ENCODE measurements at regions not wholly inside any gene's neighbourhood (a gene's known extent, or its start where the extent isn't known, plus 50 kb on each side); places are given as distances from the start of the nearest gene placed in this dataset.
A peak's percentile ranks its signal among the peaks of the same experiment; 100 is the strongest.
"Not testable (repeated sequence)": the region's sequence is repeated elsewhere in the genome, so short reads cannot be mapped to it uniquely, and the experiment has no call there.

DNA sequence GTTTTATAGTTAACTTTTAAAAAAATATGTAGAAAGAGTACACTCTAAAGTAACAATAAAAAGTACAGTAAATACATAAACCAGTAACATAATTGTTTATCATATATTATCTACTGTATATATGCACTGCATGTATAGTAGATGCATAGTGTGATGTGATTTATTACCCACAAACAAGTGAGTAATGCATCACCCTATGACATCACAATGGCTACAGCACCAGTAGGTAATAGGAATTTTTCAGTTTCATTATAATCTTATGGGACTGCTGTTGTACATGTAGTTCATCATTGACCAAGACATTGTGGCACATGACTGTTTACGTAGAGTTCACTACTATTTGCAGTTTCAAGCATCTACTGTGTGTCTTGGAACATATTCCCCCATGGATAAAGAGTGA, 1047.2 kb downstream of the ROBO2 start:
- TF ChIP-seq, protein P1, sequence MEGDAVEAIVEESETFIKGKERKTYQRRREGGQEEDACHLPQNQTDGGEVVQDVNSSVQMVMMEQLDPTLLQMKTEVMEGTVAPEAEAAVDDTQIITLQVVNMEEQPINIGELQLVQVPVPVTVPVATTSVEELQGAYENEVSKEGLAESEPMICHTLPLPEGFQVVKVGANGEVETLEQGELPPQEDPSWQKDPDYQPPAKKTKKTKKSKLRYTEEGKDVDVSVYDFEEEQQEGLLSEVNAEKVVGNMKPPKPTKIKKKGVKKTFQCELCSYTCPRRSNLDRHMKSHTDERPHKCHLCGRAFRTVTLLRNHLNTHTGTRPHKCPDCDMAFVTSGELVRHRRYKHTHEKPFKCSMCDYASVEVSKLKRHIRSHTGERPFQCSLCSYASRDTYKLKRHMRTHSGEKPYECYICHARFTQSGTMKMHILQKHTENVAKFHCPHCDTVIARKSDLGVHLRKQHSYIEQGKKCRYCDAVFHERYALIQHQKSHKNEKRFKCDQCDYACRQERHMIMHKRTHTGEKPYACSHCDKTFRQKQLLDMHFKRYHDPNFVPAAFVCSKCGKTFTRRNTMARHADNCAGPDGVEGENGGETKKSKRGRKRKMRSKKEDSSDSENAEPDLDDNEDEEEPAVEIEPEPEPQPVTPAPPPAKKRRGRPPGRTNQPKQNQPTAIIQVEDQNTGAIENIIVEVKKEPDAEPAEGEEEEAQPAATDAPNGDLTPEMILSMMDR (conservative IDR thresholded peaks at IDR 0.05; ENCODE audit: low read depth, low read length): no peak
- no peak for DNase-seq (ENCODE audit: low read depth)
- H3K4me3 ChIP-seq (ENCODE audit: low read depth, low read length): no peak overlapping the region

GRCh38 chr3:78088006-78088405, 1048.1 kb downstream of the ROBO2 start:
- TF ChIP-seq, protein P1 (conservative IDR thresholded peaks at IDR 0.05; ENCODE audit: low read depth, low read length): no peak
- H3K4me3 ChIP-seq (ENCODE audit: low read depth, low read length): no peak overlapping the region
- DNase-seq (ENCODE audit: low read depth): no peak

DNA sequence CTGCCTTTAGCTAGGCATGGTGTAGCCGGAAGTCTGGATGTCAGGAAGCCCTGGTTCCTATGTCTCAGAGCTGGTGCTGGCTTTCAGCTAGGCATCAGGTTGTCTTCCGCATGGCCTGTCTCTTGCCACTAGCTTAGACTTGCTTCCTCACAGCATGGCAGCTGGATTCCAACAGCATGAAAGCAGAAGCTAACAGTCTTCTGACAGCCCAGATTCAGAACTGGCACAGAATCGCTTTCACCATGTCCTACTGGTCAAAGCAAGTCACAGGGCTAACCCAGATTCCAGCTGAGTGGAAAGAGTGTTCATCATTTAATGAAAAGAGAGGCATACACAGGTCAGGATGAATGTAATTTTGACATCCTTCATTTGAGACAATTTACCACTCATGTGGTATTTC, 1050.5 kb downstream of the ROBO2 start:
- TF ChIP-seq, protein P1 (conservative IDR thresholded peaks at IDR 0.05; ENCODE audit: low read depth, low read length): no peak
- H3K4me3 ChIP-seq (ENCODE audit: low read depth, low read length): no peak overlapping the region
- no peak for DNase-seq (ENCODE audit: low read depth)

DNA sequence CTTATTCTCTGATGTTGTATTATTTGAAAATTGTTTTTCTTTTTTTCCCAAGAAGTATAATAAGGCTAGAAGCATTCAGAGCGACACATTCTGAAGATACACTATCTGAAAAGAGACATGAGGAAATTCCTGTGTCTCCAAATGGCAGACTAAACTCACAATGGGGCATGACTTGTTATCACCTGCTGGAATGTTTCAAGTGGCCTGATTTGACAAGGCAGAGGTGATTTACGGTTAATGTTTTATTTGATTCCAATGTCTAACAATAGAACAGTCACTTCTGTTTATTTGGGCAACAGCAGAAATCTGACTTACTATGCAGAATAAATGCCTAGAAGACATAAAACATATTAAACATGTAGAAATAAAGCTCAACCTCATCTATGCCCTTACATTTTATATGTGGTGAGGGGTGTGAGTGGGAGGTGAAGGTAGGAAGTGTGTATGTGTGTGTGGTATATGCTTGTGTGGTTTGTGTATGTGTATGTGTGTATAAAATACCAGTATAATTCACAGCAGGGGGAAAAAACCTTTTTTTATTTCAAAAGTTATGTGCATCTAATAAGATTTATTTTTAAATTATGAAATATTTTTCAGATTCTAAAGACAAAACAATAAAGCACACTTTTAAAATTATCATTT, 1051.7 kb downstream of the ROBO2 start:
- TF ChIP-seq, protein P1 (conservative IDR thresholded peaks at IDR 0.05; ENCODE audit: low read depth, low read length): no peak
- DNase-seq (ENCODE audit: low read depth): no peak
- H3K4me3 ChIP-seq (ENCODE audit: low read depth, low read length): no peak overlapping the region

- DNase-seq (ENCODE audit: low read depth); H3K4me3 ChIP-seq (ENCODE audit: low read depth, low read length): not testable (repeated sequence)
Observed at GRCh38 chr3:78092574-78092973, 1052.7 kb downstream of the ROBO2 start.

- peak; percentile 79 for DNase-seq (ENCODE audit: low read depth)
- H3K4me3 ChIP-seq (ENCODE audit: low read depth, low read length): no peak overlapping the region
- TF ChIP-seq, protein P1 (conservative IDR thresholded peaks at IDR 0.05; ENCODE audit: low read depth, low read length): no peak
Observed at GRCh38 chr3:78096488-78097255, 1056.8 kb downstream of the ROBO2 start.

GRCh38 chr3:78098367-78098766, 1058.5 kb downstream of the ROBO2 start:
- no peak for DNase-seq (ENCODE audit: low read depth)
- H3K4me3 ChIP-seq (ENCODE audit: low read depth, low read length): no peak overlapping the region
- TF ChIP-seq, protein P1 (conservative IDR thresholded peaks at IDR 0.05; ENCODE audit: low read depth, low read length): no peak

All from choroid plexus epithelial cell (primary cell).